ENCODE measurements at regions not wholly inside any gene's neighbourhood (a gene's known extent, or its start where the extent isn't known, plus 50 kb on each side); places are given as distances from the start of the nearest gene placed in this dataset.

GRCh38 chr6:168232062-168232461 is 87.5 kb downstream of the DACT2 start:
- ATAC-seq (ENCODE audit: low FRiP score in 2 of 2) (no peak), DNase-seq (no peak)
- no peak overlapping the region for H3K4me3 ChIP-seq
- H3K27ac ChIP-seq = no peak overlapping the region
- no peaks in the 10 kb centered on the region for H3K36me3 ChIP-seq
- no peaks in the 10 kb centered on the region for H3K9me3 ChIP-seq
- H3K4me1 ChIP-seq = no peaks in the 10 kb centered on the region
- no peaks in the 10 kb centered on the region for H3K27me3 ChIP-seq
- no peak for TF ChIP-seq CTCF (IDR thresholded peaks at IDR 0.05)
- no peak for TF ChIP-seq EP300 (IDR thresholded peaks at IDR 0.05)
- TF ChIP-seq POLR2AphosphoS5 (IDR thresholded peaks at IDR 0.05) = no peak
- TF ChIP-seq POLR2A (IDR thresholded peaks at IDR 0.05) = no peak
- WGBS, 2 donors = 66 to 76% methylated on average over 6 of the region's 6 CpGs

- H3K27me3 ChIP-seq = no peaks in the 10 kb centered on the region
- no peaks in the 10 kb centered on the region for H3K9me3 ChIP-seq
- no peak for DNase-seq
- WGBS, 2 donors = 56 to 68% methylated on average over 8 of the region's 8 CpGs
- H3K27ac ChIP-seq = no peak overlapping the region
- H3K4me3 ChIP-seq = no peak overlapping the region
- H3K36me3 ChIP-seq = no peaks in the 10 kb centered on the region
- H3K4me1 ChIP-seq = no peaks in the 10 kb centered on the region
- no peak for ATAC-seq (ENCODE audit: low FRiP score in 2 of 2)
- TF ChIP-seq EP300 (IDR thresholded peaks at IDR 0.05) (no peak), POLR2A (IDR thresholded peaks at IDR 0.05) (no peak), POLR2AphosphoS5 (IDR thresholded peaks at IDR 0.05) (no peak), CTCF (IDR thresholded peaks at IDR 0.05) (no peak)
These were observed 88.1 kb downstream of the DACT2 start for GRCh38 chr6:168231393-168231957.

- ATAC-seq (ENCODE audit: low FRiP score in 2 of 2) (no peak), DNase-seq (peak in 1 of 2 donors; percentile 63)
These were observed 90.2 kb downstream of the DACT2 start for GRCh38 chr6:168229368-168229752.

GRCh38 chr6:168228676-168229367 is 90.8 kb downstream of the DACT2 start:
- no peaks in the 10 kb centered on the region for H3K9me3 ChIP-seq
- ATAC-seq (ENCODE audit: low FRiP score in 2 of 2) = no peak
- peak in 1 of 2 donors; percentile 58 for DNase-seq
- no peaks in the 10 kb centered on the region for H3K4me1 ChIP-seq
- TF ChIP-seq POLR2AphosphoS5 (IDR thresholded peaks at IDR 0.05) (no peak), EP300 (IDR thresholded peaks at IDR 0.05) (no peak), CTCF (IDR thresholded peaks at IDR 0.05) (no peak), POLR2A (IDR thresholded peaks at IDR 0.05) (no peak)
- no peak overlapping the region for H3K4me3 ChIP-seq
- 95 to 96% methylated on average over 19 to 24 of the region's 24 CpGs for WGBS, 2 donors
- H3K36me3 ChIP-seq = no peaks in the 10 kb centered on the region
- no peaks in the 10 kb centered on the region for H3K27me3 ChIP-seq
- H3K27ac ChIP-seq = no peak overlapping the region

More at GRCh38 chr6:168229368-168229752, 90.2 kb downstream of the DACT2 start:
- Histone ChIP-seq H3K4me1 (no peaks in the 10 kb centered on the region), H3K27ac (no peak overlapping the region), H3K27me3 (no peaks in the 10 kb centered on the region), H3K36me3 (no peaks in the 10 kb centered on the region), H3K9me3 (no peaks in the 10 kb centered on the region), H3K4me3 (no peak overlapping the region)
- WGBS, 2 donors = 96 to 100% methylated on average over 2 to 18 of the region's 25 CpGs
- TF ChIP-seq POLR2A (IDR thresholded peaks at IDR 0.05) = no peak
- TF ChIP-seq EP300 (IDR thresholded peaks at IDR 0.05) = no peak
- no peak for TF ChIP-seq CTCF (IDR thresholded peaks at IDR 0.05)
- TF ChIP-seq POLR2AphosphoS5 (IDR thresholded peaks at IDR 0.05) = no peak

GRCh38 chr6:168227840-168228239 is 91.7 kb downstream of the DACT2 start:
- Histone ChIP-seq H3K4me3 (no peak overlapping the region), H3K4me1 (no peaks in the 10 kb centered on the region), H3K27me3 (no peaks in the 10 kb centered on the region), H3K27ac (no peak overlapping the region), H3K36me3 (no peaks in the 10 kb centered on the region), H3K9me3 (no peaks in the 10 kb centered on the region)
- TF ChIP-seq POLR2AphosphoS5 (IDR thresholded peaks at IDR 0.05) = no peak
- no peak for TF ChIP-seq CTCF (IDR thresholded peaks at IDR 0.05)
- no peak for TF ChIP-seq EP300 (IDR thresholded peaks at IDR 0.05)
- no peak for TF ChIP-seq POLR2A (IDR thresholded peaks at IDR 0.05)
- 83 to 92% methylated on average over 15 of the region's 15 CpGs for WGBS, 2 donors
- ATAC-seq (ENCODE audit: low FRiP score in 2 of 2) (no peak), DNase-seq (peak in 1 of 2 donors; percentile 65)
